HepG2 (cell line): ENCODE measurements at regions not wholly inside any gene's neighbourhood (a gene's known extent, or its start where the extent isn't known, plus 50 kb on each side); places are given as distances from the start of the nearest gene placed in this dataset.

Experiments used
- ATF1 ChIP-seq: IDR thresholded peaks from 2 replicates; pipeline ENCODE4 v1.6.1; 2016; ENCODE audit warnings: mild to moderate bottlenecking, control low read depth
- GATAD2A ChIP-seq: IDR thresholded peaks from 2 replicates; pipeline ENCODE4 v1.6.1; 2016
- REL ChIP-seq: sonication (generic); formaldehyde crosslinking; conservative IDR thresholded peaks from 2 replicates; pipeline ENCODE4 v1.8.0; 2022; ENCODE audit warnings: mild to moderate bottlenecking, missing genetic modification reagents, moderate library complexity
- ZNF550 ChIP-seq: sonication (generic); formaldehyde crosslinking; IDR thresholded peaks from 2 replicates; pipeline ENCODE4 v1.4.0; 2020; ENCODE audit warnings: mild to moderate bottlenecking, missing genetic modification reagents, borderline replicate concordance
- TF ChIP-seq, protein P1 (sequence below): sonication (generic); formaldehyde crosslinking; IDR thresholded peaks from 2 replicates; pipeline ENCODE4 v1.9.0; 2021; ENCODE audit warnings: mild to moderate bottlenecking, missing genetic modification reagents

GRCh38 chr2:198701481-198701880 lies 756.3 kb downstream of the SATB2 start:
- TF ChIP-seq ZNF550 (CRISPR knock-in tag) (no peak), REL (no peak), ATF1 (no peak), GATAD2A (CRISPR knock-in tag) (no peak)
- TF ChIP-seq, protein P1, sequence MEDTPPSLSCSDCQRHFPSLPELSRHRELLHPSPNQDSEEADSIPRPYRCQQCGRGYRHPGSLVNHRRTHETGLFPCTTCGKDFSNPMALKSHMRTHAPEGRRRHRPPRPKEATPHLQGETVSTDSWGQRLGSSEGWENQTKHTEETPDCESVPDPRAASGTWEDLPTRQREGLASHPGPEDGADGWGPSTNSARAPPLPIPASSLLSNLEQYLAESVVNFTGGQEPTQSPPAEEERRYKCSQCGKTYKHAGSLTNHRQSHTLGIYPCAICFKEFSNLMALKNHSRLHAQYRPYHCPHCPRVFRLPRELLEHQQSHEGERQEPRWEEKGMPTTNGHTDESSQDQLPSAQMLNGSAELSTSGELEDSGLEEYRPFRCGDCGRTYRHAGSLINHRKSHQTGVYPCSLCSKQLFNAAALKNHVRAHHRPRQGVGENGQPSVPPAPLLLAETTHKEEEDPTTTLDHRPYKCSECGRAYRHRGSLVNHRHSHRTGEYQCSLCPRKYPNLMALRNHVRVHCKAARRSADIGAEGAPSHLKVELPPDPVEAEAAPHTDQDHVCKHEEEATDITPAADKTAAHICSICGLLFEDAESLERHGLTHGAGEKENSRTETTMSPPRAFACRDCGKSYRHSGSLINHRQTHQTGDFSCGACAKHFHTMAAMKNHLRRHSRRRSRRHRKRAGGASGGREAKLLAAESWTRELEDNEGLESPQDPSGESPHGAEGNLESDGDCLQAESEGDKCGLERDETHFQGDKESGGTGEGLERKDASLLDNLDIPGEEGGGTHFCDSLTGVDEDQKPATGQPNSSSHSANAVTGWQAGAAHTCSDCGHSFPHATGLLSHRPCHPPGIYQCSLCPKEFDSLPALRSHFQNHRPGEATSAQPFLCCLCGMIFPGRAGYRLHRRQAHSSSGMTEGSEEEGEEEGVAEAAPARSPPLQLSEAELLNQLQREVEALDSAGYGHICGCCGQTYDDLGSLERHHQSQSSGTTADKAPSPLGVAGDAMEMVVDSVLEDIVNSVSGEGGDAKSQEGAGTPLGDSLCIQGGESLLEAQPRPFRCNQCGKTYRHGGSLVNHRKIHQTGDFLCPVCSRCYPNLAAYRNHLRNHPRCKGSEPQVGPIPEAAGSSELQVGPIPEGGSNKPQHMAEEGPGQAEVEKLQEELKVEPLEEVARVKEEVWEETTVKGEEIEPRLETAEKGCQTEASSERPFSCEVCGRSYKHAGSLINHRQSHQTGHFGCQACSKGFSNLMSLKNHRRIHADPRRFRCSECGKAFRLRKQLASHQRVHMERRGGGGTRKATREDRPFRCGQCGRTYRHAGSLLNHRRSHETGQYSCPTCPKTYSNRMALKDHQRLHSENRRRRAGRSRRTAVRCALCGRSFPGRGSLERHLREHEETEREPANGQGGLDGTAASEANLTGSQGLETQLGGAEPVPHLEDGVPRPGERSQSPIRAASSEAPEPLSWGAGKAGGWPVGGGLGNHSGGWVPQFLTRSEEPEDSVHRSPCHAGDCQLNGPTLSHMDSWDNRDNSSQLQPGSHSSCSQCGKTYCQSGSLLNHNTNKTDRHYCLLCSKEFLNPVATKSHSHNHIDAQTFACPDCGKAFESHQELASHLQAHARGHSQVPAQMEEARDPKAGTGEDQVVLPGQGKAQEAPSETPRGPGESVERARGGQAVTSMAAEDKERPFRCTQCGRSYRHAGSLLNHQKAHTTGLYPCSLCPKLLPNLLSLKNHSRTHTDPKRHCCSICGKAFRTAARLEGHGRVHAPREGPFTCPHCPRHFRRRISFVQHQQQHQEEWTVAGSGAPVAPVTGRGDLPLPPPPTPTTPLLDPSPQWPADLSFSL (CRISPR knock-in tag): no peak
